Limb (tissue), 2 donors: ENCODE measurements at regions not wholly inside any gene's neighbourhood (a gene's known extent, or its start where the extent isn't known, plus 50 kb on each side); places are given as distances from the start of the nearest gene placed in this dataset.
"Not testable (repeated sequence)": the region's sequence is repeated elsewhere in the genome, so short reads cannot be mapped to it uniquely, and the experiment has no call there.

Experiments used
- DNase-seq, 2 donors: peaks; one replicate each; pipeline ENCODE4 v3.0.0-alpha.2; 2016; ENCODE audit errors: extremely low spot score in 2 of 2

GRCh38 chr2:53493210-53493609, 274.4 kb upstream of the CHAC2 start:
- no peak for DNase-seq

- DNase-seq, result peak in 1 of 2 donors; percentile 55
These were observed 276.9 kb upstream of the CHAC2 start for GRCh38 chr2:53490659-53491058.

- DNase-seq, result not testable (repeated sequence)
These were observed 281.3 kb upstream of the CHAC2 start for GRCh38 chr2:53486185-53486899.

- no peak for DNase-seq
These were observed 282.4 kb upstream of the CHAC2 start for GRCh38 chr2:53485021-53485728.

- no peak for DNase-seq
These were observed 283.1 kb upstream of the CHAC2 start for GRCh38 chr2:53484531-53484930.

GRCh38 chr2:53477517-53477916, 290.1 kb upstream of the CHAC2 start:
- no peak for DNase-seq

- no peak for DNase-seq
These were observed 290.8 kb upstream of the CHAC2 start for GRCh38 chr2:53476834-53477233.

- no peak for DNase-seq
These were observed 291.8 kb upstream of the CHAC2 start for GRCh38 chr2:53475766-53476165.

GRCh38 chr2:53475321-53475720, 292.3 kb upstream of the CHAC2 start:
- DNase-seq, result no peak

GRCh38 chr2:53474914-53475313, 292.7 kb upstream of the CHAC2 start:
- DNase-seq, result no peak

- DNase-seq, result no peak
These were observed 293.8 kb upstream of the CHAC2 start for GRCh38 chr2:53473775-53474311.

GRCh38 chr2:53473236-53473635, 294.4 kb upstream of the CHAC2 start:
- DNase-seq, result no peak

GRCh38 chr2:53467467-53468180, 300.0 kb upstream of the CHAC2 start:
- DNase-seq, result no peak

- DNase-seq, result no peak
These were observed 303.5 kb upstream of the CHAC2 start for GRCh38 chr2:53463806-53464726.

- no peak for DNase-seq
These were observed 306.7 kb upstream of the CHAC2 start for GRCh38 chr2:53460937-53461336.

- no peak for DNase-seq
These were observed 307.3 kb upstream of the CHAC2 start for GRCh38 chr2:53460347-53460746.

- DNase-seq, result no peak
These were observed 312.5 kb upstream of the CHAC2 start for GRCh38 chr2:53455094-53455493.

- peak in 1 of 2 donors; percentile 34 for DNase-seq
These were observed 314.5 kb upstream of the CHAC2 start for GRCh38 chr2:53452957-53453748.

GRCh38 chr2:53452400-53452799, 315.2 kb upstream of the CHAC2 start:
- no peak for DNase-seq

- peak in 1 of 2 donors; percentile 36 for DNase-seq
These were observed 316.7 kb upstream of the CHAC2 start for GRCh38 chr2:53450923-53451322.
